ENCODE measurements at regions not wholly inside any gene's neighbourhood (a gene's known extent, or its start where the extent isn't known, plus 50 kb on each side); places are given as distances from the start of the nearest gene placed in this dataset.

- no peak for DNase-seq (ENCODE audit: low spot score)
- no peak for TF ChIP-seq POLR2AphosphoS5 (IDR thresholded peaks at IDR 0.05)
- TF ChIP-seq CTCF (IDR thresholded peaks at IDR 0.05) = no peak
- no peak for TF ChIP-seq POLR2A (IDR thresholded peaks at IDR 0.05)
- no peak overlapping the region for H3K4me3 ChIP-seq
- no peaks in the 10 kb centered on the region for H3K27me3 ChIP-seq (replicated peaks; ENCODE audit: insufficient read depth)
- H3K27ac ChIP-seq = no peak overlapping the region
- no peaks in the 10 kb centered on the region for H3K9me3 ChIP-seq
- no peaks in the 10 kb centered on the region for H3K36me3 ChIP-seq
- H3K4me1 ChIP-seq (replicated peaks) = no peaks in the 10 kb centered on the region
- WGBS = 84% methylated on average over 6 of the region's 6 CpGs
- intact Hi-C loops (cut with DNase I) = no loop called here
These were observed 560.0 kb downstream of the SNAPC1 start for GRCh38 chr14:62322216-62322615.

GRCh38 chr14:62329427-62329826 lies 567.2 kb downstream of the SNAPC1 start:
- no peak overlapping the region for H3K4me3 ChIP-seq
- no peaks in the 10 kb centered on the region for H3K27me3 ChIP-seq (replicated peaks; ENCODE audit: insufficient read depth)
- no peaks in the 10 kb centered on the region for H3K4me1 ChIP-seq (replicated peaks)
- WGBS = 48% methylated on average over 2 of the region's 2 CpGs
- no peaks in the 10 kb centered on the region for H3K36me3 ChIP-seq
- H3K27ac ChIP-seq = no peak overlapping the region
- intact Hi-C loops (cut with DNase I) = no loop called here
- no peaks in the 10 kb centered on the region for H3K9me3 ChIP-seq
- no peak for DNase-seq (ENCODE audit: low spot score)
- no peak for TF ChIP-seq POLR2A (IDR thresholded peaks at IDR 0.05)
- TF ChIP-seq CTCF (IDR thresholded peaks at IDR 0.05) = no peak
- no peak for TF ChIP-seq POLR2AphosphoS5 (IDR thresholded peaks at IDR 0.05)

- Histone ChIP-seq H3K4me3 (no peak overlapping the region), H3K36me3 (no peaks in the 10 kb centered on the region), H3K4me1 (replicated peaks) (no peaks in the 10 kb centered on the region), H3K27me3 (replicated peaks; ENCODE audit: insufficient read depth) (no peaks in the 10 kb centered on the region), H3K27ac (no peak overlapping the region), H3K9me3 (no peaks in the 10 kb centered on the region)
- 69% methylated on average over 5 of the region's 5 CpGs for WGBS
- no peak for DNase-seq (ENCODE audit: low spot score)
- intact Hi-C loops (cut with DNase I) = no loop called here
- TF ChIP-seq POLR2A (IDR thresholded peaks at IDR 0.05) (no peak), POLR2AphosphoS5 (IDR thresholded peaks at IDR 0.05) (no peak), CTCF (IDR thresholded peaks at IDR 0.05) (no peak)
These were observed 585.4 kb downstream of the SNAPC1 start for GRCh38 chr14:62347562-62348011.

GRCh38 chr14:62357362-62357761 lies 595.1 kb downstream of the SNAPC1 start:
- no peak overlapping the region for H3K4me3 ChIP-seq
- H3K9me3 ChIP-seq = no peaks in the 10 kb centered on the region
- TF ChIP-seq POLR2AphosphoS5 (IDR thresholded peaks at IDR 0.05) = no peak
- TF ChIP-seq CTCF (IDR thresholded peaks at IDR 0.05) = no peak
- no peak for TF ChIP-seq POLR2A (IDR thresholded peaks at IDR 0.05)
- H3K27ac ChIP-seq = no peak overlapping the region
- H3K27me3 ChIP-seq (replicated peaks; ENCODE audit: insufficient read depth) = no peaks in the 10 kb centered on the region
- intact Hi-C loops (cut with DNase I) = no loop called here
- H3K36me3 ChIP-seq = no peaks in the 10 kb centered on the region
- no peak for DNase-seq (ENCODE audit: low spot score)
- no peaks in the 10 kb centered on the region for H3K4me1 ChIP-seq (replicated peaks)

- Histone ChIP-seq H3K4me3 (no peak overlapping the region), H3K27ac (no peak overlapping the region), H3K27me3 (replicated peaks; ENCODE audit: insufficient read depth) (no peaks in the 10 kb centered on the region), H3K36me3 (no peaks in the 10 kb centered on the region), H3K9me3 (no peaks in the 10 kb centered on the region), H3K4me1 (replicated peaks) (no peaks in the 10 kb centered on the region)
- intact Hi-C loops (cut with DNase I) = no loop called here
- DNase-seq (ENCODE audit: low spot score) = no peak
- WGBS = 83% methylated on average over 2 of the region's 2 CpGs
- TF ChIP-seq POLR2AphosphoS5 (IDR thresholded peaks at IDR 0.05) (no peak), POLR2A (IDR thresholded peaks at IDR 0.05) (no peak), CTCF (IDR thresholded peaks at IDR 0.05) (no peak)
These were observed 601.9 kb downstream of the SNAPC1 start for GRCh38 chr14:62364161-62364560.
